K562 (cell line): ENCODE measurements at regions not wholly inside any gene's neighbourhood (a gene's known extent, or its start where the extent isn't known, plus 50 kb on each side); places are given as distances from the start of the nearest gene placed in this dataset.

Experiments
- ATAC-seq: fragments of 200-7000 bp; cut with Tn5 transposase; 3 replicates; pipeline ENCODE4 v1.9.1; 2020; ENCODE audit warnings: moderate library complexity
- BruUV-seq: library from RNA; stranded (reverse); fragments of 400-500 nt; replicated peaks from 2 replicates; lab custom pipeline; 2021; lab: Mats Ljungman, UMichigan
- CTCF ChIA-PET: fragments of 300-600 bp; formaldehyde crosslinking; extraction: SDS; loops from one replicate; lab custom pipeline; 2021; ENCODE audit warnings: low intra/inter-chr PET ratio; lab: Yijun Ruan, JAX
- POLR2A ChIA-PET: fragments of 300-600, 350-650 bp; sonication (Branson Sonifier 250); formaldehyde crosslinking; extraction: SDS; loops from one replicate; lab custom pipeline; 2021; ENCODE audit warnings: antibody characterized with exemption, inconsistent platforms; lab: Yijun Ruan, JAX
- DNase-seq, 4 experiments: peaks; one replicate each; pipeline versions ENCODE4 v3.0.0 to v3.0.0-alpha.2; 2011 to 2018; ENCODE audit warnings: low spot score in 3 of 4, mixed read lengths in 3 of 4; ENCODE audit errors: extremely low read depth in 1 of 4
- FAIRE-seq: peaks from 2 replicates; lab custom pipeline; 2011; peaks lifted over from hg19 to GRCh38; lab: Jason Lieb, UNC
- H2AFZ ChIP-seq: 2 replicates; pipeline ENCODE4 v1.6.0; 2011; ENCODE audit warnings: low read depth, low read length, control low read depth, inconsistent platforms
- H3K27ac ChIP-seq: fragments of 200-600 bp; 3 replicates; pipeline ENCODE4 v1.8.0; 2011; ENCODE audit warnings: low read depth, mild to moderate bottlenecking, control low read depth, inconsistent platforms, low read length, moderate library complexity, mixed read lengths; ENCODE audit errors: extremely low read depth
- H3K27me3 ChIP-seq, 2 experiments: fragments of 300-600 bp in 1 of 2; 2 replicates in 1 of 2; 3 replicates in 1 of 2; pipeline versions ENCODE4 v1.6.0 to v1.8.0; 2011; ENCODE audit warnings: inconsistent platforms in 2 of 2, low read length in 2 of 2, mild to moderate bottlenecking in 1 of 2, mixed read lengths in 1 of 2, moderate library complexity in 1 of 2; ENCODE audit not compliant: control insufficient read depth in 2 of 2, insufficient read depth in 2 of 2
- H3K36me3 ChIP-seq: fragments of 300-600 bp; 3 replicates; pipeline ENCODE4 v1.8.0; 2011; ENCODE audit warnings: mild to moderate bottlenecking, low read length, inconsistent platforms; ENCODE audit not compliant: control insufficient read depth, insufficient read depth
- H3K4me1 ChIP-seq, 2 experiments: fragments of 200-600 bp in 1 of 2; replicated peaks in 1 of 2; 2 replicates in 1 of 2; 3 replicates in 1 of 2; pipeline versions ENCODE4 v1.5.1 to v1.8.0; 2011; ENCODE audit warnings: inconsistent platforms in 2 of 2, low read length in 2 of 2, mild to moderate bottlenecking in 1 of 2, mixed read lengths in 1 of 2, moderate library complexity in 1 of 2; ENCODE audit not compliant: control insufficient read depth in 2 of 2, insufficient read depth in 2 of 2
- H3K4me2 ChIP-seq: 2 replicates; pipeline ENCODE4 v1.6.1; 2011; ENCODE audit warnings: low read length, control low read depth, inconsistent platforms, mixed read lengths; ENCODE audit not compliant: insufficient read depth
- H3K4me3 ChIP-seq: fragments of 200-600 bp; sonication (generic), shearing (Covaris generic); 2 replicates; pipeline ENCODE4 v1.5.1; 2016; ENCODE audit warnings: control low read depth, inconsistent platforms
- H3K79me2 ChIP-seq: fragments of 200-600 bp; 3 replicates; pipeline ENCODE4 v1.8.0; 2011; ENCODE audit warnings: low read length, inconsistent platforms; ENCODE audit not compliant: control insufficient read depth, insufficient read depth
- H3K9ac ChIP-seq, 2 experiments: 2 replicates each; pipeline versions ENCODE4 v1.6.0 to v1.6.1; 2011; ENCODE audit warnings: low read depth in 2 of 2, low read length in 2 of 2, control low read depth in 1 of 2, inconsistent platforms in 1 of 2, mild to moderate bottlenecking in 1 of 2, mixed read lengths in 1 of 2; ENCODE audit not compliant: insufficient read depth in 1 of 2
- H3K9me1 ChIP-seq: one replicate; pipeline ENCODE4 v1.6.0; 2011; ENCODE audit warnings: inconsistent platforms, mild to moderate bottlenecking, low read length, moderate library complexity; ENCODE audit not compliant: control insufficient read depth, insufficient read depth
- H3K9me3 ChIP-seq: replicated peaks from 2 replicates; pipeline ENCODE4 v1.5.1; 2011; ENCODE audit warnings: low read depth, low read length, inconsistent platforms; ENCODE audit not compliant: control insufficient read depth, insufficient read depth
- H4K20me1 ChIP-seq: replicated peaks from 2 replicates; pipeline ENCODE4 v1.6.1; 2011; ENCODE audit warnings: low read length, inconsistent platforms, mixed read lengths; ENCODE audit not compliant: control insufficient read depth, insufficient read depth
- DDX20 ChIP-seq: fragments of 450-650 bp; IDR thresholded peaks from 2 replicates; pipeline ENCODE4 v1.6.1; 2016; ENCODE audit warnings: missing genetic modification characterization, low read depth, mild to moderate bottlenecking, missing compliant biosample characterization, moderate library complexity
- DIDO1 ChIP-seq: fragments of 450-650 bp; IDR thresholded peaks from 2 replicates; pipeline ENCODE4 v1.6.1; 2016; ENCODE audit warnings: low read depth, missing biosample characterization, missing genetic modification characterization
- FOXK2 ChIP-seq, 2 experiments: fragments of 450-650 bp; IDR thresholded peaks in 1 of 2; conservative IDR thresholded peaks in 1 of 2; 2 replicates each; pipeline ENCODE4 v1.6.1; 2016; ENCODE audit warnings: low read depth in 2 of 2, mild to moderate bottlenecking in 1 of 2
- MBD1 ChIP-seq: fragments of 250-450 bp; sonication (Bioruptor Pico); IDR thresholded peaks from 2 replicates; pipeline ENCODE4 v1.8.0; 2022; ENCODE audit warnings: inconsistent platforms
- PHF20 ChIP-seq: fragments of 450-650 bp; IDR thresholded peaks from 2 replicates; pipeline ENCODE4 v1.6.1; 2018; ENCODE audit not compliant: partially characterized antibody
- TSC22D4 ChIP-seq: fragments of 450-650 bp; IDR thresholded peaks from 2 replicates; pipeline ENCODE4 v1.6.1; 2016; ENCODE audit warnings: missing genetic modification characterization, missing biosample characterization, control low read depth
- ZNF280A ChIP-seq: fragments of 450-650 bp; IDR thresholded peaks from 2 replicates; pipeline ENCODE4 v1.6.1; 2018; ENCODE audit warnings: mild to moderate bottlenecking, low read depth; ENCODE audit not compliant: partially characterized antibody
- WGBS: fragments of 100-300 bp; shearing (Covaris generic); methylation state at CpG from one replicate; pipeline ENCODE4 v1.1.6; 2016; ENCODE audit warnings: low coverage, mixed read lengths; ENCODE audit not compliant: insufficient coverage; ENCODE audit errors: missing lambda C conversion rate; 5-methylcytosine and 5-hydroxymethylcytosine counted together
- in situ Hi-C: fragments of 300-500 bp; cut with MboI; formaldehyde crosslinking; loops from 4 replicates; pipeline ENCODE4 v1.15.0; 2018; ENCODE audit warnings: inconsistent platforms, mixed read lengths
- intact Hi-C: fragments of 100-400 bp; cut with micrococcal nuclease; formaldehyde crosslinking; loops from 2 replicates; pipeline ENCODE4 v1.14.2; 2022
- TF ChIP-seq, protein P1 (sequence below): fragments of 250-450 bp; sonication (Bioruptor Pico); IDR thresholded peaks from 2 replicates; pipeline ENCODE4 v1.4.0; 2020; ENCODE audit warnings: mild to moderate bottlenecking
- TF ChIP-seq, protein P2 (sequence below): fragments of 250-450 bp; sonication (Bioruptor Pico); IDR thresholded peaks from 2 replicates; pipeline ENCODE4 v1.5.0; 2020; ENCODE audit warnings: mild to moderate bottlenecking

GRCh38 chr18:22709288-22710060 is 223.7 kb upstream of the RBBP8 start (continued):
- TF ChIP-seq, protein P1, sequence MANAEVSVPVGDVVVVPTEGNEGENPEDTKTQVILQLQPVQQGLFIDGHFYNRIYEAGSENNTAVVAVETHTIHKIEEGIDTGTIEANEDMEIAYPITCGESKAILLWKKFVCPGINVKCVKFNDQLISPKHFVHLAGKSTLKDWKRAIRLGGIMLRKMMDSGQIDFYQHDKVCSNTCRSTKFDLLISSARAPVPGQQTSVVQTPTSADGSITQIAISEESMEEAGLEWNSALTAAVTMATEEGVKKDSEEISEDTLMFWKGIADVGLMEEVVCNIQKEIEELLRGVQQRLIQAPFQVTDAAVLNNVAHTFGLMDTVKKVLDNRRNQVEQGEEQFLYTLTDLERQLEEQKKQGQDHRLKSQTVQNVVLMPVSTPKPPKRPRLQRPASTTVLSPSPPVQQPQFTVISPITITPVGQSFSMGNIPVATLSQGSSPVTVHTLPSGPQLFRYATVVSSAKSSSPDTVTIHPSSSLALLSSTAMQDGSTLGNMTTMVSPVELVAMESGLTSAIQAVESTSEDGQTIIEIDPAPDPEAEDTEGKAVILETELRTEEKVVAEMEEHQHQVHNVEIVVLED, result no peak
- TF ChIP-seq PHF20 (no peak), FOXK2 (conservative IDR thresholded peaks at IDR 0.05 in 1 of 2, IDR thresholded peaks at IDR 0.05 in 1 of 2; ENCODE audit: low read depth in 2 of 2) (no peak), DDX20 (tag) (no peak)
- TF ChIP-seq, protein P2, sequence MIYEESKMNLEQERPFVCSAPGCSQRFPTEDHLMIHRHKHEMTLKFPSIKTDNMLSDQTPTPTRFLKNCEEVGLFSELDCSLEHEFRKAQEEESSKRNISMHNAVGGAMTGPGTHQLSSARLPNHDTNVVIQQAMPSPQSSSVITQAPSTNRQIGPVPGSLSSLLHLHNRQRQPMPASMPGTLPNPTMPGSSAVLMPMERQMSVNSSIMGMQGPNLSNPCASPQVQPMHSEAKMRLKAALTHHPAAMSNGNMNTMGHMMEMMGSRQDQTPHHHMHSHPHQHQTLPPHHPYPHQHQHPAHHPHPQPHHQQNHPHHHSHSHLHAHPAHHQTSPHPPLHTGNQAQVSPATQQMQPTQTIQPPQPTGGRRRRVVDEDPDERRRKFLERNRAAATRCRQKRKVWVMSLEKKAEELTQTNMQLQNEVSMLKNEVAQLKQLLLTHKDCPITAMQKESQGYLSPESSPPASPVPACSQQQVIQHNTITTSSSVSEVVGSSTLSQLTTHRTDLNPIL (CRISPR knock-in tag), result no peak

- POLR2A ChIA-PET, result no interaction called here
- H3K4me2 ChIP-seq, result no peak overlapping the region
- DNase-seq (no peak), ATAC-seq (no peak), FAIRE-seq (no peak)
- WGBS, result 0% methylated on average over 5 of the region's 5 CpGs
- no peak overlapping the region for H3K4me3 ChIP-seq
- no peaks in the 10 kb centered on the region for H3K9me3 ChIP-seq
- no peak overlapping the region for H3K27ac ChIP-seq
- peaks cover 4 to 5% of the 10 kb centered on the region in 2 experiments; a peak in 4 of 5 replicates for H3K27me3 ChIP-seq
- no peaks in the 10 kb centered on the region for H3K4me1 ChIP-seq
- in situ Hi-C loops, result no loop called here
- no peak overlapping the region for H3K9ac ChIP-seq
- H3K9me1 ChIP-seq, result no peaks in the 10 kb centered on the region
- intact Hi-C loops, result no loop called here
- no peaks in the 10 kb centered on the region for H3K79me2 ChIP-seq
- CTCF ChIA-PET, result no interaction called here
- H3K36me3 ChIP-seq, result no peaks in the 10 kb centered on the region
- no TSS peak for BruUV-seq
- no peaks in the 10 kb centered on the region for H4K20me1 ChIP-seq
- no peak overlapping the region for H2AFZ ChIP-seq
- TF ChIP-seq TSC22D4 (no peak), MBD1 (CRISPR knock-in tag) (no peak), DIDO1 (tag) (no peak), ZNF280A (no peak)
Measured at GRCh38 chr18:22710673-22711191, 222.4 kb upstream of the RBBP8 start.
